Left ventricle myocardium inferior (tissue), 1 donor: ENCODE measurements at regions not wholly inside any gene's neighbourhood (a gene's known extent, or its start where the extent isn't known, plus 50 kb on each side); places are given as distances from the start of the nearest gene placed in this dataset.
A peak's percentile ranks its signal among the peaks of the same experiment; 100 is the strongest.

Experiments
- DNase-seq: peaks from one replicate; pipeline ENCODE4 v3.0.0-alpha.2; 2020
- H3K27ac ChIP-seq: fragments of 200-600 bp; replicated peaks from 2 replicates; pipeline ENCODE4 v1.8.0; 2021
- H3K27me3 ChIP-seq: fragments of 200-600 bp; 2 replicates; pipeline ENCODE4 v1.8.0; 2021; ENCODE audit warnings: low read depth
- H3K36me3 ChIP-seq: fragments of 200-600 bp; 2 replicates; pipeline ENCODE4 v1.8.0; 2021
- H3K4me1 ChIP-seq: fragments of 200-600 bp; 2 replicates; pipeline ENCODE4 v1.8.0; 2021
- H3K4me3 ChIP-seq: fragments of 200-600 bp; 2 replicates; pipeline ENCODE4 v1.8.0; 2021; ENCODE audit warnings: mild to moderate bottlenecking, moderate library complexity
- H3K9me3 ChIP-seq: fragments of 200-600 bp; replicated peaks from 2 replicates; pipeline ENCODE4 v1.8.0; 2021
- intact Hi-C: fragments of 100-400 bp; cut with micrococcal nuclease; formaldehyde crosslinking; loops from one replicate; pipeline ENCODE4 v1.11.0; 2022
- TF ChIP-seq, protein P1 (sequence below): fragments of 200-600 bp; IDR thresholded peaks from 2 replicates; pipeline ENCODE4 v1.8.0; 2021; ENCODE audit warnings: antibody characterized with exemption, mild to moderate bottlenecking, borderline replicate concordance
- donor health status: DM: no; HTN: yes; CAD: no; lungs with severe emphysema.

DNA sequence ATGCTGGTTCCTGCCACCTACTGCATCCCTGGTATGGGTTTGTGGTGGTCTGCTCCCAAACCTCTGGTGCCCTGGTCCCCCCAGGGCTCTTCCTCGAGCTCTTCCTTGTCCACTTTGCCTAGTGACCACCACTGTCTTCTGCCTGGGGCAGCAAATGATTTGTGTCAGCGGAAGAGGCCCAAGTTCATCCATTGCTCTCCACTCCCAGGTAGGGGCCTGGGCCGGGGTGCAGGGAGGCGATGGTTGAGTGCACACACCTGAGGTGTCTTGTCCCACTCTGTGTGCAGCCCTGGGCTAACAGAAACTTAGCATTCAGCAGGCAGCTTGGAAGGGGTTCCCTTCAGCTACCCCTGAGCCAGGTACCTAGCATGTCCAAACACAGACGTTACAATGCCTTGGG lies 75.6 kb upstream of the SOX3 start:
- DNase-seq, result no peak
- Histone ChIP-seq H3K27ac (no peak overlapping the region), H3K4me1 (no peaks in the 10 kb centered on the region), H3K36me3 (no peaks in the 10 kb centered on the region), H3K4me3 (no peak overlapping the region), H3K9me3 (no peaks in the 10 kb centered on the region), H3K27me3 (no peaks in the 10 kb centered on the region)
- intact Hi-C loops, result no loop called here
- TF ChIP-seq, protein P1, sequence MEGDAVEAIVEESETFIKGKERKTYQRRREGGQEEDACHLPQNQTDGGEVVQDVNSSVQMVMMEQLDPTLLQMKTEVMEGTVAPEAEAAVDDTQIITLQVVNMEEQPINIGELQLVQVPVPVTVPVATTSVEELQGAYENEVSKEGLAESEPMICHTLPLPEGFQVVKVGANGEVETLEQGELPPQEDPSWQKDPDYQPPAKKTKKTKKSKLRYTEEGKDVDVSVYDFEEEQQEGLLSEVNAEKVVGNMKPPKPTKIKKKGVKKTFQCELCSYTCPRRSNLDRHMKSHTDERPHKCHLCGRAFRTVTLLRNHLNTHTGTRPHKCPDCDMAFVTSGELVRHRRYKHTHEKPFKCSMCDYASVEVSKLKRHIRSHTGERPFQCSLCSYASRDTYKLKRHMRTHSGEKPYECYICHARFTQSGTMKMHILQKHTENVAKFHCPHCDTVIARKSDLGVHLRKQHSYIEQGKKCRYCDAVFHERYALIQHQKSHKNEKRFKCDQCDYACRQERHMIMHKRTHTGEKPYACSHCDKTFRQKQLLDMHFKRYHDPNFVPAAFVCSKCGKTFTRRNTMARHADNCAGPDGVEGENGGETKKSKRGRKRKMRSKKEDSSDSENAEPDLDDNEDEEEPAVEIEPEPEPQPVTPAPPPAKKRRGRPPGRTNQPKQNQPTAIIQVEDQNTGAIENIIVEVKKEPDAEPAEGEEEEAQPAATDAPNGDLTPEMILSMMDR, result no peak

DNA sequence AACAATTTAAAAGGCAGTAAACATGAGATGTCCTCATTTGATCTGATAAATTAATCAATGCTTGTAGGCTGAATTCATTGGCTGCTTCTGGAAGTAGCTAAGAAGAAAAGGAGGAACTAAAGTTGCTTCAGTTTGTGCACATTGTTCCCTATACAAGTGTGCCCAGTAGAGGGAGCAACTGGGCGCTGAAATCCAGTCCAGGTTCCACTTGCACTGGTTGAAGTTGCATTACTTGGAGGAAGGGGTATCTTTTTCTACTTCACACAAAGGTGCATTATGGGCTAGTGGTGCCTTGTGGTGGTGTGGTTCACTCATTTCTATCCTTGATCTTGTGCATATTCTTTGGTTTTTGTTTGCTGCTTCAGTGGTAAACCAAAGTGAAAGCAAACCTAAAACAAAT lies 67.9 kb upstream of the SOX3 start:
- no peak for DNase-seq
- no peaks in the 10 kb centered on the region for H3K9me3 ChIP-seq
- H3K36me3 ChIP-seq, result no peaks in the 10 kb centered on the region
- no peak overlapping the region for H3K4me3 ChIP-seq
- intact Hi-C loops, result no loop called here
- no peak overlapping the region for H3K27ac ChIP-seq
- TF ChIP-seq, protein P1, result peak; percentile 54
- no peaks in the 10 kb centered on the region for H3K27me3 ChIP-seq
- no peaks in the 10 kb centered on the region for H3K4me1 ChIP-seq

DNA sequence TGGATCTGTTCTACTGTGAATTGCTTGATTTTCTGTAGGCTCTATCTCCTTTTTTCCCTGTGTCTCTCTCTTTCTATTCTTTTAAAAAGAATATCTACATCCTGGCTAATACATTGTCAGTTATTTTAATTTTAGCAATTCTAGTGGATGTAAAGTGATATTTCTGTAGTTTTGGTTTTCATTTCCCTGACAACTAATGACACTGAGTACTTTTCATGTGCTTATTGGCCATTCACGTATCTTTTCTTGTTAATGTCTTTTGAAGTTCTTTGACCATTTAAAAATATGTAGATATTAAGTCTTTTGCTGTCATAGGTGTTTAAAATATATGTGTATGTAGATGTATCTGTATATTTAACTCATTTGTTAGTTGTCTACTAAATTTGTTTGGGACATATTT lies 59.0 kb upstream of the SOX3 start:
- Histone ChIP-seq H3K36me3 (no peaks in the 10 kb centered on the region), H3K9me3 (peaks cover 8% of the 10 kb centered on the region), H3K4me1 (no peaks in the 10 kb centered on the region), H3K4me3 (no peak overlapping the region), H3K27ac (no peak overlapping the region), H3K27me3 (no peaks in the 10 kb centered on the region)
- no peak for DNase-seq
- TF ChIP-seq, protein P1, result no peak
- intact Hi-C loops, result no loop called here
